GM12874 (cell line): ENCODE measurements at regions not wholly inside any gene's neighbourhood (a gene's known extent, or its start where the extent isn't known, plus 50 kb on each side); places are given as distances from the start of the nearest gene placed in this dataset.

Experiments used
- CTCF ChIP-seq: IDR thresholded peaks from 2 replicates; pipeline ENCODE4 v1.5.1; 2011; ENCODE audit warnings: low read depth, mild to moderate bottlenecking, control low read depth, low read length, moderate library complexity; ENCODE audit not compliant: insufficient read depth

DNA sequence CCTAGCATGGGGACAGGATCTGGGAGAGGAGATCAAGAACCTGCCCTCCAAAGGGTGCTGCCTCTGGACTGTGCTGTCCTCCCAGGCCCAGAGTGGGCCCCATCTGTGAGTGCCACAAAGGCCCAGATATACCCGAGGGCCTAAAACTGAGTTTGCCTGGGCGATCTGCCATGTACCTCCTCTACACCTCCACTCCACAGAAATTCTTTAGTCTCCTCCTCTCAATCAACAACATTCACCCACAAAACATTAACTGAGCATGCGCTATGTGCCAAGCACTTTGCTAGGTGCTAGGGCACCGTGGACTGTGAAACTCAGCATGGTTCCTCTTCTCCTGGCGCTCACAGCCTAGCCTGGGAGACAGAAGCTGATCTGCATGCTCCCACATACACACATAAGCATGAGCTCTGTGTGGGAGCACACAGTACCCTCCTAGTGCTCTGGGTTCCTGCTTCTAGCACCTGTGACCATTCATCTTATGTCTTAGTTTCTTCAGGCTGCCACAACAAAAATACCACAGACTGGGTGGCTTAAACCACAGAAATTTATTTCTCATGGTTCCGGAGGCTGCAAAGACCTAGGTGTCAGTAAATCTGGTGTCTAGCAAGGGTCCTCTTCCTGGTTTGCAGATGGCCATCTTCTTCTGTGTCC, 82.0 kb upstream of the FSTL4 start:
- no peak for TF ChIP-seq CTCF

- TF ChIP-seq CTCF: no peak
These were observed 79.1 kb upstream of the FSTL4 start for GRCh38 chr5:133691448-133691847.

DNA sequence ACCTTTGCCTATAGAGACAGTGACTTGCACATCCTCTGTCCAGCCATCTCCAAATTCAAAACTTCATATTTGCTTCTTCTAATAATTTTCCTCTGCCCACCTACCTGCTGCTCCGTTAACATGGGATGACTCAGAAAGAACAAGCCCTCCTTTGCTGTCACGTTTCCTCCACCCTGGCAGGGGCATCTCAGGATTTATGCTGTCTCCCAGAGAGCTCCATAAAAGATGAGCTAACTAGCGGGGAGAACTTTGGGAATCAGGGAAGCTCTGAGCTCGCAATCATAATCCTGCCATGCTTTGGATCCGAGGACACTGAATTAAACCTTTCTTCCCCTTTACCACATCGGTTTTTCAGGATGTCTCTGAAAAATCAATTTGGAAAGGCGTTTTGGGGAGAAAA, 78.4 kb upstream of the FSTL4 start:
- TF ChIP-seq CTCF: no peak

- TF ChIP-seq CTCF: no peak
These were observed 76.0 kb upstream of the FSTL4 start for GRCh38 chr5:133688391-133688790.

DNA sequence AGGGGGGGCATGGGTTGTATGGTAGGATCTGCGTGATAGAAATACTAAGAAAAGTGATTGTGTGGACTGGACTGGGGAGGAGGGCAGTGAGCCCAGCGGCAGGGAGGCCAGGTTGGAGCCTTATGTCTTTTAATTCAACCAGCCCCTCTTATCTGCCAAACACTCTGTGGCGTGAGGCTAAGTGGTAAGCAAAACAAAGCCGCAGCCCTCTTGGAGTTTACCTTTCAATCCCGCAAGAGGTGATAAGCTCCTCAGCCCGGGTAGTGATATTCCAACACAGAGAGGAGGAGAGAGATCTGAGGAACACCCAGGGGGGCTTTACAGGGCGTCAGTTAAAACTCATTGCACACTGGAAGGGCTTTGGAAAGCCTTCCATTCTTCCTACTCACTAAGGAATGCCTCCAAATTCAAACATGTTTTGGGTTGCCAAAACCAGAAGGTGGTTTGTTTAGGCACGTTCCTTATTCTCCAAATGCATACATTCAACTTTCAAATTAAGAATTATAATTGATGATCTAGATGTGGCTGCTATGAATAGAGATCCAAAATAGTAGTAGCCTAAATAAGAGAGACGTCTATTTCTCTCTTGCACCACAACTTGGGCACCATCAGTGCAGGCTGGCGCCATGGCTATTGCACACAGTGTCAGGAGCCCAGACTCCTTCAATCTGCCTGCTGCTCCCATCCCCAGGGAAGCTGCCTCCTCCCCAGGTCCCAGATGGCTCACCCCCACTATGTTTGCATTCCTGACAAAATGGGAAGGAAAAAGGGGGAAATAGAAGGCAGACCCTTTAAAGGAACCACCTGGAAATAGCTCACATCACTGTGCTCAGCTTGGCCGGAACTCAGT, 75.1 kb upstream of the FSTL4 start:
- no peak for TF ChIP-seq CTCF

DNA sequence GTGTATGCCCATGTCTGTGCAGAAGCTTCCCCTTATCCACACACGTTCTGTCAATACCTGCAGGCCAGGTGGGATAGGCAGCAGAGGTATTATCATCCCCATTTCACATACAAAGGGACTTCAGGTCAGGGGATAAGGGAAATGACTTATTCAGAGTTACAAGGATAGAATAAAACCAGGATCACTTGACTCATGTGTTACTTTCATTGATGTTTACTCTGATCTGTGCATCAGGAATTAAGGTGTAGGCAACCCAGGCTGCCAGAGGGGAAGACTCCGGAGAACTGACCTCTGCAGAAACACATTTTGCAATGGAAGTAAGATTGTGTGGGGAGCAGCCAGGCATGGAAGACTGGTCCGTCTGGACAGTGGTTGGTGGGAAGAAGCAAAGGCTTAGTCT, 74.2 kb upstream of the FSTL4 start:
- TF ChIP-seq CTCF: no peak

DNA sequence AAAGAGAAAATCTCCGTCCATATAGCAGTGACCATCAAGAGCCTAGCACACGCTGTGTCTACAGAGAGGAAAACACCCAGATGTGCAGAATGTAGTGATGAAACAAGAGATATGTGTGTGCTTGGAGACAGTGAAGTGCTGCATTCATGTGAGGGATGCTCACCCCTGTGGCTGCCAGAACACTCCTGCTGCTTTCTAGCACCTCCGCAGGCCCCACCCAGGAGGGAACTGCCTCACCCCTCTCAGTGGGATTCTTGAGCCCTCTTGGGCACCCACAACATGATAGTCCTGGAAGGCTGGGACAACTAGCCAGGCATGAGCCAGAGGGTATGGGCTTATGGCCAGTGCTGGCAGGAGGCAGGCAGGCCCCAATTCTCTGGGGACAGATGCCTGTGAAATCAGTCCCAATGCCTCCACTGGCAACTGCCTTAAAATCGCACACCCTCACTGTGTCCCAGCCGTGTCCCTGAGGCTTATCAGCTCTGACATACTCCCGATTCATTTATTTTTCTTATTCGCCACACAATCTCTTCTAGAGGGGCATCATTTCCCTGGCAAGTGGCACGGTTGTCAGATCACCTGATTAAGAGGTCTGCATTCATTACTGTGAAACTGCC, 73.2 kb upstream of the FSTL4 start:
- no peak for TF ChIP-seq CTCF
